H1 (cell line): ENCODE measurements at regions not wholly inside any gene's neighbourhood (a gene's known extent, or its start where the extent isn't known, plus 50 kb on each side); places are given as distances from the start of the nearest gene placed in this dataset.

Experiments used
- CTCF ChIA-PET: fragments of 300-600 bp; sonication (Branson Sonifier 250); formaldehyde crosslinking; loops from one replicate; lab custom pipeline; 2021; ENCODE audit not compliant: partially characterized antibody; lab: Charles Lee
- POLR2A ChIA-PET: fragments of 300-600 bp; sonication (Branson Sonifier 250); formaldehyde crosslinking; loops from one replicate; lab custom pipeline; 2021; ENCODE audit warnings: inconsistent platforms; ENCODE audit not compliant: partially characterized antibody; lab: Charles Lee
- DNase-seq, 2 experiments: peaks; one replicate each; pipeline versions ENCODE4 v3.0.0 to v3.0.0-alpha.2; 2010 to 2022; ENCODE audit warnings: low spot score in 2 of 2, low read depth in 1 of 2, mixed read lengths in 1 of 2
- FAIRE-seq: peaks from 2 replicates; lab custom pipeline; 2011; peaks lifted over from hg19 to GRCh38; lab: Jason Lieb, UNC
- H2AFZ ChIP-seq: 2 replicates; pipeline ENCODE4 v1.8.1; 2012; ENCODE audit warnings: low read length, inconsistent platforms
- H2AK5ac ChIP-seq: 2 replicates; pipeline ENCODE4 v1.6.1; 2013; ENCODE audit warnings: low read depth, low read length
- H2BK120ac ChIP-seq: replicated peaks from 2 replicates; pipeline ENCODE3; 2013; ENCODE audit warnings: low read depth, low read length, inconsistent platforms
- H2BK12ac ChIP-seq: 2 replicates; pipeline ENCODE4 v1.6.1; 2013; ENCODE audit warnings: low read depth, low read length
- H2BK15ac ChIP-seq: 2 replicates; pipeline ENCODE4 v1.6.1; 2013; ENCODE audit warnings: low read length
- H2BK20ac ChIP-seq: 2 replicates; pipeline ENCODE4 v1.6.1; 2013; ENCODE audit warnings: low read length
- H2BK5ac ChIP-seq: 2 replicates; pipeline ENCODE4 v1.6.1; 2013; ENCODE audit warnings: low read depth, low read length
- H3K14ac ChIP-seq: 2 replicates; pipeline ENCODE4 v1.6.1; 2013; ENCODE audit warnings: inconsistent platforms; ENCODE audit not compliant: insufficient read length
- H3K18ac ChIP-seq: 2 replicates; pipeline ENCODE4 v1.6.1; 2013; ENCODE audit warnings: low read length; ENCODE audit errors: extremely low read depth
- H3K23ac ChIP-seq: 2 replicates; pipeline ENCODE4 v1.6.1; 2013; ENCODE audit warnings: inconsistent platforms; ENCODE audit not compliant: insufficient read length
- H3K23me2 ChIP-seq: 2 replicates; pipeline ENCODE4 v1.6.1; 2013; ENCODE audit warnings: low read depth, low read length
- H3K27ac ChIP-seq: 2 replicates; pipeline ENCODE4 v1.6.1; 2011; ENCODE audit warnings: low read depth, low read length, inconsistent platforms
- H3K27me3 ChIP-seq, 4 experiments: replicated peaks in 1 of 4; 1 replicate in 1 of 4; 2 replicates in 3 of 4; pipeline versions ENCODE4 v1.6.1 to v1.8.1; 2011 to 2013; ENCODE audit warnings: low read length in 3 of 4, mild to moderate bottlenecking in 3 of 4, inconsistent platforms in 2 of 4, mixed read lengths in 2 of 4, moderate library complexity in 1 of 4; ENCODE audit not compliant: control insufficient read depth in 3 of 4, insufficient read depth in 3 of 4; ENCODE audit errors: extremely low read depth in 1 of 4
- H3K36me3 ChIP-seq, 4 experiments: 2 replicates each; pipeline versions ENCODE4 v1.6.1 to v1.8.1; 2011 to 2013; ENCODE audit warnings: mild to moderate bottlenecking in 4 of 4, low read length in 3 of 4, moderate library complexity in 2 of 4, control low read depth in 1 of 4, inconsistent platforms in 1 of 4; ENCODE audit not compliant: insufficient read depth in 4 of 4, control insufficient read depth in 2 of 4
- H3K4ac ChIP-seq: replicated peaks from 2 replicates; pipeline ENCODE3; 2013; ENCODE audit warnings: low read length, low read depth, mixed read lengths, inconsistent platforms; ENCODE audit not compliant: insufficient read length
- H3K4me1 ChIP-seq, 4 experiments: replicated peaks in 1 of 4; 1 replicate in 1 of 4; 2 replicates in 3 of 4; pipeline versions ENCODE4 v1.6.1 to v1.8.1; 2011 to 2013; ENCODE audit warnings: low read length in 3 of 4, inconsistent platforms in 2 of 4, mixed read lengths in 1 of 4; ENCODE audit not compliant: insufficient read depth in 4 of 4, control insufficient read depth in 3 of 4
- H3K4me2 ChIP-seq, 2 experiments: 2 replicates each; pipeline versions ENCODE4 v1.6.1 to v1.8.1; 2011 to 2013; ENCODE audit warnings: low read depth in 2 of 2, low read length in 2 of 2, control low read depth in 1 of 2, inconsistent platforms in 1 of 2, mild to moderate bottlenecking in 1 of 2; ENCODE audit not compliant: insufficient read depth in 1 of 2
- H3K4me3 ChIP-seq, 4 experiments: fragments of 200-600, 300-600 bp in 1 of 4; sonication (generic), shearing (Covaris generic), sonication (Bioruptor Twin) in 1 of 4; 2 replicates each; pipeline versions ENCODE4 v1.5.1 to v1.8.1; 2011 to 2016; ENCODE audit warnings: low read length in 4 of 4, low read depth in 3 of 4, control low read depth in 2 of 4, inconsistent platforms in 2 of 4, mild to moderate bottlenecking in 2 of 4, mixed read lengths in 1 of 4, moderate library complexity in 1 of 4; ENCODE audit not compliant: insufficient read depth in 2 of 4; ENCODE audit errors: extremely low read depth in 1 of 4
- H3K56ac ChIP-seq: replicated peaks from 2 replicates; pipeline ENCODE3; 2013; ENCODE audit warnings: low read depth, mild to moderate bottlenecking, mixed read lengths, low read length, inconsistent platforms; ENCODE audit not compliant: insufficient read length
- H3K79me1 ChIP-seq: 2 replicates; pipeline ENCODE4 v1.6.1; 2013; ENCODE audit warnings: low read depth, low read length, control low read depth
- H3K79me2 ChIP-seq, 2 experiments: 2 replicates each; pipeline versions ENCODE4 v1.6.1 to v1.8.1; 2012 to 2013; ENCODE audit warnings: low read length in 2 of 2, mild to moderate bottlenecking in 2 of 2, inconsistent platforms in 1 of 2; ENCODE audit not compliant: insufficient read depth in 2 of 2, control insufficient read depth in 1 of 2
- H3K9ac ChIP-seq, 4 experiments: replicated peaks in 1 of 4; 1 replicate in 1 of 4; 2 replicates in 3 of 4; pipeline versions ENCODE4 v1.6.1 to v1.8.1; 2011 to 2013; ENCODE audit warnings: low read depth in 3 of 4, low read length in 3 of 4, control low read depth in 2 of 4, mild to moderate bottlenecking in 2 of 4, moderate library complexity in 2 of 4, inconsistent platforms in 1 of 4; ENCODE audit errors: extremely low read depth in 1 of 4
- H3K9me3 ChIP-seq, 2 experiments: 2 replicates each; pipeline versions ENCODE4 v1.6.1 to v1.8.1; 2012 to 2013; ENCODE audit warnings: mild to moderate bottlenecking in 2 of 2, moderate library complexity in 2 of 2, control low read depth in 1 of 2, inconsistent platforms in 1 of 2, low read depth in 1 of 2, low read length in 1 of 2, mixed read lengths in 1 of 2; ENCODE audit not compliant: insufficient read depth in 2 of 2
- H4K20me1 ChIP-seq, 2 experiments: replicated peaks in 1 of 2; 2 replicates each; pipeline versions ENCODE3 to v1.8.1; 2011 to 2013; ENCODE audit warnings: inconsistent platforms in 2 of 2, low read length in 2 of 2, mild to moderate bottlenecking in 1 of 2; ENCODE audit not compliant: insufficient read depth in 2 of 2, control insufficient read depth in 1 of 2
- H4K5ac ChIP-seq: 2 replicates; pipeline ENCODE4 v1.6.1; 2013; ENCODE audit warnings: low read length, low read depth, mixed read lengths, inconsistent platforms; ENCODE audit not compliant: insufficient read length
- H4K8ac ChIP-seq: 2 replicates; pipeline ENCODE4 v1.8.0; 2013; ENCODE audit warnings: mild to moderate bottlenecking, moderate library complexity, low read length, inconsistent platforms; ENCODE audit not compliant: insufficient read depth; ENCODE audit errors: extremely low read depth
- H4K91ac ChIP-seq: replicated peaks from 2 replicates; pipeline ENCODE3; 2013; ENCODE audit warnings: low read length, mixed read lengths, inconsistent platforms; ENCODE audit not compliant: insufficient read length
- CHD1 ChIP-seq: IDR thresholded peaks from 2 replicates; pipeline ENCODE4 v1.6.1; 2012; ENCODE audit warnings: low read depth, low read length, improper control_type of control experiment
- EP300 ChIP-seq, 2 experiments: IDR thresholded peaks; 1 replicate in 1 of 2; 2 replicates in 1 of 2; pipeline ENCODE4 v1.6.1; 2011 to 2012; ENCODE audit warnings: low read depth in 2 of 2, low read length in 2 of 2, mild to moderate bottlenecking in 2 of 2, borderline replicate concordance in 1 of 2, inconsistent platforms in 1 of 2, moderate library complexity in 1 of 2
- JUN ChIP-seq: IDR thresholded peaks from 2 replicates; pipeline ENCODE4 v1.6.1; 2011; ENCODE audit warnings: low read depth, mild to moderate bottlenecking, improper control_type of control experiment, low read length
- KDM1A ChIP-seq: fragments of 200-600, 300-600 bp; sonication (generic); IDR thresholded peaks from 2 replicates; pipeline ENCODE4 v1.7.1; 2016; ENCODE audit warnings: mild to moderate bottlenecking, low read length, borderline replicate concordance
- RAD21 ChIP-seq, 2 experiments: IDR thresholded peaks in 1 of 2; conservative IDR thresholded peaks in 1 of 2; 2 replicates each; pipeline ENCODE4 v1.6.1; 2011; ENCODE audit warnings: low read depth in 2 of 2, low read length in 2 of 2, improper control_type of control experiment in 1 of 2, inconsistent platforms in 1 of 2, mild to moderate bottlenecking in 1 of 2, moderate library complexity in 1 of 2
- WGBS, 2 experiments: shearing (Covaris generic) in 1 of 2; methylation state at CpG; one replicate each; pipeline versions ENCODE4 v1.1.6 to v1.1.7; 2013 to 2015; ENCODE audit warnings: low lambda C conversion rate in 2 of 2, mixed read lengths in 2 of 2, inconsistent platforms in 1 of 2, low coverage in 1 of 2, missing lambda C conversion rate in 1 of 2; ENCODE audit not compliant: insufficient replicate concordance in 2 of 2, insufficient coverage in 1 of 2, insufficient read length in 1 of 2; ENCODE audit errors: extremely low coverage in 1 of 2, missing lambda C conversion rate in 1 of 2; 5-methylcytosine and 5-hydroxymethylcytosine counted together

GRCh38 chr5:3957658-3958057 is 362.0 kb downstream of the IRX1 start:
- no peak overlapping the region for H2BK5ac ChIP-seq
- no peaks in the 10 kb centered on the region for H3K4me1 ChIP-seq
- no peak overlapping the region for H3K18ac ChIP-seq
- no peak overlapping the region for H2BK12ac ChIP-seq
- TF ChIP-seq RAD21 (IDR thresholded peaks at IDR 0.05 in 1 of 2, conservative IDR thresholded peaks at IDR 0.05 in 1 of 2; ENCODE audit: low read depth in 2 of 2, low read length in 2 of 2) (no peak), EP300 (IDR thresholded peaks at IDR 0.05; ENCODE audit: borderline replicate concordance in 1 of 2, low read depth in 2 of 2, low read length in 2 of 2) (no peak), CHD1 (no peak), JUN (no peak), KDM1A (no peak)
- H2AK5ac ChIP-seq: no peak overlapping the region
- no peaks in the 10 kb centered on the region for H3K36me3 ChIP-seq
- H3K4me2 ChIP-seq: no peak overlapping the region
- no peak overlapping the region for H3K4me3 ChIP-seq
- no peak overlapping the region for H4K91ac ChIP-seq
- H3K23me2 ChIP-seq: no peaks in the 10 kb centered on the region
- H3K9me3 ChIP-seq: no peaks in the 10 kb centered on the region
- no peak overlapping the region for H3K9ac ChIP-seq
- H3K23ac ChIP-seq: no peak overlapping the region
- H4K20me1 ChIP-seq: peaks cover 0 to 3% of the 10 kb centered on the region in 2 experiments
- H2BK15ac ChIP-seq: no peak overlapping the region
- ChIA-PET CTCF (no interaction called here), POLR2A (no interaction called here)
- 75% methylated on average over 7 of the region's 7 CpGs; no CpG with 5 or more reads in 1 of the 2 experiments for WGBS, 2 experiments
- no peak overlapping the region for H4K5ac ChIP-seq
- H2AFZ ChIP-seq: no peak overlapping the region
- H3K14ac ChIP-seq: no peak overlapping the region
- peaks cover 2% of the 10 kb centered on the region for H3K79me1 ChIP-seq
- no peak overlapping the region for H3K4ac ChIP-seq
- FAIRE-seq (no peak), DNase-seq (no peak)
- no peak overlapping the region for H2BK20ac ChIP-seq
- H4K8ac ChIP-seq: no peak overlapping the region
- no peaks in the 10 kb centered on the region for H3K27me3 ChIP-seq
- H3K79me2 ChIP-seq: no peaks in the 10 kb centered on the region; a peak in 1 of 4 replicates
- H3K56ac ChIP-seq: no peak overlapping the region
- no peak overlapping the region for H3K27ac ChIP-seq
- no peak overlapping the region for H2BK120ac ChIP-seq
